ENCODE measurements at regions not wholly inside any gene's neighbourhood (a gene's known extent, or its start where the extent isn't known, plus 50 kb on each side); places are given as distances from the start of the nearest gene placed in this dataset.

DNA sequence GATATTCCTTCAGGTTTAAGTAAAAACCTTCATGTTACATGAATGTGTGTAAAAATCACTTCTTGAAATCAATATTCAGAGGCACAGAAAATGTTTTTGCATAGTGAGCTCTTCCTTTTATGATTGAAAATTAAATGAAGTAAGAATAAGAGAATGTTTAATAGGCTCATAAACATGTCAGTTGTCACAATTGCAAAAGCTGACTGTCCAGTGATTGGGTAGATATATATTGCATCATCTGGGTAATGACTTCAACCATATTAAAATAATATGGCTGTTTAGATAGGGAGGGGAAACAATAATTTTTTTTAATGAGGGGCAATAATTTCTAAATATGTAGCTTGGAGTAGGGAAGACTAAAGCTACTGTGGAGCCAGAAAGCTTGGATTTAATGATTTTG, 529.8 kb upstream of the GOLIM4 start:
- Histone ChIP-seq H3K4me3 (replicated peaks; ENCODE audit: insufficient read depth, low read length) (no peak overlapping the region), H3K27me3 (ENCODE audit: insufficient read depth, poor library complexity, severe bottlenecking) (no peaks in the 10 kb centered on the region), H3K27ac (replicated peaks) (no peak overlapping the region)
- DNase-seq (ENCODE audit: low read depth in 1 of 2, low spot score in 1 of 2): no peak
- TF ChIP-seq, protein P1, sequence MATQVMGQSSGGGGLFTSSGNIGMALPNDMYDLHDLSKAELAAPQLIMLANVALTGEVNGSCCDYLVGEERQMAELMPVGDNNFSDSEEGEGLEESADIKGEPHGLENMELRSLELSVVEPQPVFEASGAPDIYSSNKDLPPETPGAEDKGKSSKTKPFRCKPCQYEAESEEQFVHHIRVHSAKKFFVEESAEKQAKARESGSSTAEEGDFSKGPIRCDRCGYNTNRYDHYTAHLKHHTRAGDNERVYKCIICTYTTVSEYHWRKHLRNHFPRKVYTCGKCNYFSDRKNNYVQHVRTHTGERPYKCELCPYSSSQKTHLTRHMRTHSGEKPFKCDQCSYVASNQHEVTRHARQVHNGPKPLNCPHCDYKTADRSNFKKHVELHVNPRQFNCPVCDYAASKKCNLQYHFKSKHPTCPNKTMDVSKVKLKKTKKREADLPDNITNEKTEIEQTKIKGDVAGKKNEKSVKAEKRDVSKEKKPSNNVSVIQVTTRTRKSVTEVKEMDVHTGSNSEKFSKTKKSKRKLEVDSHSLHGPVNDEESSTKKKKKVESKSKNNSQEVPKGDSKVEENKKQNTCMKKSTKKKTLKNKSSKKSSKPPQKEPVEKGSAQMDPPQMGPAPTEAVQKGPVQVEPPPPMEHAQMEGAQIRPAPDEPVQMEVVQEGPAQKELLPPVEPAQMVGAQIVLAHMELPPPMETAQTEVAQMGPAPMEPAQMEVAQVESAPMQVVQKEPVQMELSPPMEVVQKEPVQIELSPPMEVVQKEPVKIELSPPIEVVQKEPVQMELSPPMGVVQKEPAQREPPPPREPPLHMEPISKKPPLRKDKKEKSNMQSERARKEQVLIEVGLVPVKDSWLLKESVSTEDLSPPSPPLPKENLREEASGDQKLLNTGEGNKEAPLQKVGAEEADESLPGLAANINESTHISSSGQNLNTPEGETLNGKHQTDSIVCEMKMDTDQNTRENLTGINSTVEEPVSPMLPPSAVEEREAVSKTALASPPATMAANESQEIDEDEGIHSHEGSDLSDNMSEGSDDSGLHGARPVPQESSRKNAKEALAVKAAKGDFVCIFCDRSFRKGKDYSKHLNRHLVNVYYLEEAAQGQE (IDR thresholded peaks at IDR 0.05; ENCODE audit: insufficient replicate concordance, low read depth): no peak
- no peak for TF ChIP-seq POLR2AphosphoS5 (IDR thresholded peaks at IDR 0.05; ENCODE audit: low read depth)
- no peak for TF ChIP-seq GABPA (IDR thresholded peaks at IDR 0.05; ENCODE audit: low read depth)
- TF ChIP-seq, protein P2, sequence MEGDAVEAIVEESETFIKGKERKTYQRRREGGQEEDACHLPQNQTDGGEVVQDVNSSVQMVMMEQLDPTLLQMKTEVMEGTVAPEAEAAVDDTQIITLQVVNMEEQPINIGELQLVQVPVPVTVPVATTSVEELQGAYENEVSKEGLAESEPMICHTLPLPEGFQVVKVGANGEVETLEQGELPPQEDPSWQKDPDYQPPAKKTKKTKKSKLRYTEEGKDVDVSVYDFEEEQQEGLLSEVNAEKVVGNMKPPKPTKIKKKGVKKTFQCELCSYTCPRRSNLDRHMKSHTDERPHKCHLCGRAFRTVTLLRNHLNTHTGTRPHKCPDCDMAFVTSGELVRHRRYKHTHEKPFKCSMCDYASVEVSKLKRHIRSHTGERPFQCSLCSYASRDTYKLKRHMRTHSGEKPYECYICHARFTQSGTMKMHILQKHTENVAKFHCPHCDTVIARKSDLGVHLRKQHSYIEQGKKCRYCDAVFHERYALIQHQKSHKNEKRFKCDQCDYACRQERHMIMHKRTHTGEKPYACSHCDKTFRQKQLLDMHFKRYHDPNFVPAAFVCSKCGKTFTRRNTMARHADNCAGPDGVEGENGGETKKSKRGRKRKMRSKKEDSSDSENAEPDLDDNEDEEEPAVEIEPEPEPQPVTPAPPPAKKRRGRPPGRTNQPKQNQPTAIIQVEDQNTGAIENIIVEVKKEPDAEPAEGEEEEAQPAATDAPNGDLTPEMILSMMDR (IDR thresholded peaks at IDR 0.05; ENCODE audit: insufficient read depth, low read length): no peak
- TF ChIP-seq SPI1 (IDR thresholded peaks at IDR 0.05; ENCODE audit: borderline replicate concordance, low read depth): no peak

DNA sequence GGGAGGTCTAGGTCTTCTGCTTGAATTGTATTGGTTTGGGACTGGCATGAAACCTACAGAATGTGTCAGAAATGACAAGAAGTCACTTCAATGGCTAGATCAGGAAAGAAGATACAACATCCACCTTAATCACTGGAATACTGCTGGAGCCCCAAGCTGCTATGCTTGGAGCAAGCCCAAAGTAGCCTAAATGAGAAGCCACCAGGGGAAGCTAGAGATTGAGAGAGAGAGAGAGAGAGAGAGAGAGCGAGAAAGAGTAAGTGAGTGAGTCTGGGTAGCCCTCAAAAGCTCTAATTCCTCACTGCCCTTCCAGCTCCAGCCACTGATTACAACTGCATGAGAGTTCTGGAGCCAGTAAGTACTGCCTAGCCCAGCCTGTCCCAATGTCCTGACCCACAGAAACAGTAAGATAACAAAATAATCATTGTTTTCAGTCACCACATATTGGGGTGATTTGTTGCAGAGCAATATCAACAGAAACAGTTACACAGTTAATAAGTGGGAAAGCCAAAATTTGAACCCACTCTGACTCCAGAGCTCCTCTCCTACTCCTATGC, 529.2 kb upstream of the GOLIM4 start:
- Histone ChIP-seq H3K4me3 (replicated peaks; ENCODE audit: insufficient read depth, low read length) (no peak overlapping the region), H3K27me3 (ENCODE audit: insufficient read depth, poor library complexity, severe bottlenecking) (no peaks in the 10 kb centered on the region), H3K27ac (replicated peaks) (no peak overlapping the region)
- TF ChIP-seq, protein P1 (IDR thresholded peaks at IDR 0.05; ENCODE audit: insufficient replicate concordance, low read depth): no peak
- TF ChIP-seq, protein P2 (IDR thresholded peaks at IDR 0.05; ENCODE audit: insufficient read depth, low read length): no peak
- TF ChIP-seq GABPA (IDR thresholded peaks at IDR 0.05; ENCODE audit: low read depth): no peak
- TF ChIP-seq SPI1 (IDR thresholded peaks at IDR 0.05; ENCODE audit: borderline replicate concordance, low read depth): no peak
- no peak for TF ChIP-seq POLR2AphosphoS5 (IDR thresholded peaks at IDR 0.05; ENCODE audit: low read depth)
- DNase-seq (ENCODE audit: low read depth in 1 of 2, low spot score in 1 of 2): no peak

DNA sequence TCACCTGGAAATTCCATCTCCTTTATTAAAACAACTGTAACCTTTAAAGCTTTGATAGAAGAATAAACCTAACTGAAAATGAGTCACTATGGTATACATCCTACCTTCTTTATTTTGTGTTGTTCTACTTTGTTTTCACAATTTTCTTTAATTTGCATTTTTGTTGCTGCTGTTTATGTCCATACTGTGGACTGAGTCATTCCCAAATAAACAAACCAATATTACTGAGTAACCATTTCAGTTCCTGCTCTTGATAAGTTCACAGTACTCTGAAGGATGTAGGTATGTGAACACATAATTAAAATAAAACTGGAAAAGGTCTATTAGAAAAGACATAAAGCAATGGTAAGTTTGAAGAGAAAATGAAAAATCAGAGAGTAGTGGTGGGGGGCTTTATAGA, 528.5 kb upstream of the GOLIM4 start:
- no peaks in the 10 kb centered on the region for H3K27me3 ChIP-seq (ENCODE audit: insufficient read depth, poor library complexity, severe bottlenecking)
- no peak overlapping the region for H3K27ac ChIP-seq (replicated peaks)
- TF ChIP-seq GABPA (IDR thresholded peaks at IDR 0.05; ENCODE audit: low read depth) (no peak), SPI1 (IDR thresholded peaks at IDR 0.05; ENCODE audit: borderline replicate concordance, low read depth) (no peak), POLR2AphosphoS5 (IDR thresholded peaks at IDR 0.05; ENCODE audit: low read depth) (no peak)
- TF ChIP-seq, protein P2 (IDR thresholded peaks at IDR 0.05; ENCODE audit: insufficient read depth, low read length): no peak
- TF ChIP-seq, protein P1 (IDR thresholded peaks at IDR 0.05; ENCODE audit: insufficient replicate concordance, low read depth): no peak
- DNase-seq (ENCODE audit: low read depth in 1 of 2, low spot score in 1 of 2): no peak
- no peak overlapping the region for H3K4me3 ChIP-seq (replicated peaks; ENCODE audit: insufficient read depth, low read length)

All from HL-60 (cell line).